ENCODE measurements at regions not wholly inside any gene's neighbourhood (a gene's known extent, or its start where the extent isn't known, plus 50 kb on each side); places are given as distances from the start of the nearest gene placed in this dataset.

DNA sequence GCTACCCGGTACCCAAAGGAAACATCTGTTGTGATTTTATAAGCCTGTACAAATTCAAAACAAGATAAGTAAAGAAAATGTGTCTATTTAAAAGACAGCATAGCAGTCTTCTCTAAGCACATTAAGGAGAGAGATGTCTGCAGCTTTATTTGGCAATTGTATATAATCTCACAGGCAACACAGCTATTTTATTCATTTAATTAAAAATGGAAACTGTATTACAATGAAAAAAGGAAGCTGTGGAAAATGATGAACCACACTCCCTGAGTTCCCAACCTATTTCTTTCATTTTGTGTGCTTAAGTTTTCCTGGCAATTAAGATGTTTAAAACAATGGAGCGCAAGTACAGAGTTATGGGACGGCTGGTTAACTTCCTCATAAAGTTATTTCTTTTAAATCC, 78.4 kb downstream of the CBLL2 start:
- TF ChIP-seq, protein P1, sequence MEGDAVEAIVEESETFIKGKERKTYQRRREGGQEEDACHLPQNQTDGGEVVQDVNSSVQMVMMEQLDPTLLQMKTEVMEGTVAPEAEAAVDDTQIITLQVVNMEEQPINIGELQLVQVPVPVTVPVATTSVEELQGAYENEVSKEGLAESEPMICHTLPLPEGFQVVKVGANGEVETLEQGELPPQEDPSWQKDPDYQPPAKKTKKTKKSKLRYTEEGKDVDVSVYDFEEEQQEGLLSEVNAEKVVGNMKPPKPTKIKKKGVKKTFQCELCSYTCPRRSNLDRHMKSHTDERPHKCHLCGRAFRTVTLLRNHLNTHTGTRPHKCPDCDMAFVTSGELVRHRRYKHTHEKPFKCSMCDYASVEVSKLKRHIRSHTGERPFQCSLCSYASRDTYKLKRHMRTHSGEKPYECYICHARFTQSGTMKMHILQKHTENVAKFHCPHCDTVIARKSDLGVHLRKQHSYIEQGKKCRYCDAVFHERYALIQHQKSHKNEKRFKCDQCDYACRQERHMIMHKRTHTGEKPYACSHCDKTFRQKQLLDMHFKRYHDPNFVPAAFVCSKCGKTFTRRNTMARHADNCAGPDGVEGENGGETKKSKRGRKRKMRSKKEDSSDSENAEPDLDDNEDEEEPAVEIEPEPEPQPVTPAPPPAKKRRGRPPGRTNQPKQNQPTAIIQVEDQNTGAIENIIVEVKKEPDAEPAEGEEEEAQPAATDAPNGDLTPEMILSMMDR (IDR thresholded peaks at IDR 0.05; ENCODE audit: low read depth, low read length): no peak
- TF ChIP-seq EZH2phosphoT487 (IDR thresholded peaks at IDR 0.05; ENCODE audit: low read depth): no peak
